GM21390 (cell line): ENCODE measurements at regions not wholly inside any gene's neighbourhood (a gene's known extent, or its start where the extent isn't known, plus 50 kb on each side); places are given as distances from the start of the nearest gene placed in this dataset.
"Not testable (repeated sequence)": the region's sequence is repeated elsewhere in the genome, so short reads cannot be mapped to it uniquely, and the experiment has no call there.

ENCODE experiments used
- ATAC-seq: cut with Tn5 transposase; IDR thresholded peaks from one replicate; pipeline ENCODE4 v1.9.1; 2021; ENCODE audit not compliant: unreplicated experiment

DNA sequence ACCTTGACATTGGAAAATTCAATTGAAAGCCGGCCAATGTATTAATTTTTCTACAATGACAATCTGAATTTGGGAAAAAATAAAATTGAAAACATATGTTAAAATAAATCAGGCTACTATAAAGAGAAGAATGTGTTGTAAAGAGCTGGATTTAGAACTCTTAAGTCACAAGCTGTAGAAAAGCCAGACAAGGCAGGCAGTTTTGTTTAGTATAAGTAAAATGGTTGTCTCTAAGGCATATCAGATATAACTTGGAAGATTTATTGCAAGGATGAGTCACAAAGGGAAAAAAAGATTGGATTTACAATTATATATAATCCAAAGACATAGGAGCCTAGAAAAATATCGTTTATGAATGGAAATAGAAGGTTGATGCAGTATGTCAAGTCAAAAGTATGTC is 549.1 kb upstream of the EPHA5 start:
- no peak for ATAC-seq

DNA sequence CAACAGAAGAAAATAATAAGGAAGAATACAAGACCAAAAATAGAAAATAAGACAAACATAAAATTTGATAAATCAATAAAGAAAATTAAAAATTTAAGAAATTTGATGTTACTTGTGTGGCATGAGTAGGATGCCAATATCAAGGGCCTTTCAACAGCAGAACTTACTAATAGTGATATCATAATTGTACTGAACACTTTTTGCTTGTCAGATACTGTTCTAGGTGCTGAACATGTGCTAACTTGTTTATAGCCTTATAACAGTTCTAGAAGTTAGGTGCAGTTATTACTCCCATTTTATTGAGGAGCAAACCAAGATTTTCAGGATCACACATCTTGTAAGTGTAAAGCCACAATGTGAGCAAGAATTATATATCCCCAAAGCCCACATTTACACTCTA is 546.0 kb upstream of the EPHA5 start:
- ATAC-seq = no peak

DNA sequence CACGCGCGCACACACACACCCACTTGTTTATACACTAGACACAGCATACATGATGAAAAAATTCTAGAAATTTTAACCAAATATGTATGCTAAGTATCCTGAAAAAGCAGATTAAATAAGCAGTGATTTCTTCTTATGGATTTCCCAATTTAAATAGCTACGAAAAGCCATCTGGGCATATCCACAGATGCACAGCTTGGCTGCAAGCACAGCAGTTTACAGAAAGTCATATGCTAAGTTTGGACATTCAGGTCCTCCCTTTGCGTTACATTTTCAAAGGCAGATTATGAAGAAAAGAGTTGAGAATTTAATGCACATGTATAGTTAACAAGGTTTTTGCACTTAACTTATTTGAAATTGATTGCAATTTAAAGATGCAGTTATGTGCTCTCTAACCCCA is 542.2 kb upstream of the EPHA5 start:
- no peak for ATAC-seq

DNA sequence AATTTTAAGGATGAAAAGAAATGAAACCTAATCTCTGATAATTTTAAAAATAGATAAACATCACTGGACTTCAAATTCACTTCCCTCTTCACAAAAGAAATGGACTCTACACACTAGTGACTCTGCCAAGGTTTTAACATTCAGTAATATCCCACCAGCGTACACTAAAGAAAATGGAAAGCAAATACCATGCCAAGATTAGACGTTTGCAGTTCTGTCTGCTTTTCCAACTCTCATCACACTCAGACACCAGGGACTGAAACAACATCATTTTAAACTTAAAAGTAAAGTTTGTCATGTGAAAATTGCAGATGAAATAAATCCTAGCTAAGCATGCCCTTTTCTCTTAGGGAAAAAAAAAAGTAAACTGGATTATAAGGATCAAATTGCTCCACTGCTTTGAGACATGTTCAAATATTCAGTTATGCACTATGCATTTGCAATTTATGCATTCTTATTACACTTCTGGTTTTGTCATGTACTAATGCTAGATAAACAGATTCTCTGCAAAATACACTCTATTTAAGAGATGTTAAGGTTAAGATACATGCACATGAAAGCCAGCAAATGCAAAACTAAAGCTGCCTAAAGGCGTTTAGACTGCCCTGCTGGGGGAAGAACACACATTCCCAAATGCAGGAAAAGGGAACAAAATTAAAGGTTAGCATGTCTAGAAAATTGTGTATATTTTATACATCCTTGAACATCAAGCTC is 534.4 kb upstream of the EPHA5 start:
- no peak for ATAC-seq

GRCh38 chr4:66202870-66203269 is 532.6 kb upstream of the EPHA5 start:
- ATAC-seq = no peak

DNA sequence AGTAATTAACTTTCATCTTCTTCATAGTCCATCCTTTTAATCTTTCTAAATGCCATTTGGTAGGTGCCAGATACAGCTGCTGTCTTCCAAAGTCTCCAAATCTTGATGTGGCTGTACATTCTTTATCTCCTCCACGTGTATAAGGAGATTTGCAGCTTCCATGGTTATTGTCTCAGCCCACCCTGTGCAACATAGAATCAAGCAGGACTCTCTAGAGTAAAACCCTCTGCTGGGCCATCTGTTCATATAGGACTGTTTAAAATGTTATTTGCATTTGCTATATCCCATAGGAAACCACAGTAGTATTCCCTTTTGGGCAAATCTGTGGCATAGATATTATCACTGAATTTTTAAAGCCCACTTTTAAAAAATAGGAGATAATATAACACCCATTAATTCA is 527.2 kb upstream of the EPHA5 start:
- ATAC-seq = no peak

DNA sequence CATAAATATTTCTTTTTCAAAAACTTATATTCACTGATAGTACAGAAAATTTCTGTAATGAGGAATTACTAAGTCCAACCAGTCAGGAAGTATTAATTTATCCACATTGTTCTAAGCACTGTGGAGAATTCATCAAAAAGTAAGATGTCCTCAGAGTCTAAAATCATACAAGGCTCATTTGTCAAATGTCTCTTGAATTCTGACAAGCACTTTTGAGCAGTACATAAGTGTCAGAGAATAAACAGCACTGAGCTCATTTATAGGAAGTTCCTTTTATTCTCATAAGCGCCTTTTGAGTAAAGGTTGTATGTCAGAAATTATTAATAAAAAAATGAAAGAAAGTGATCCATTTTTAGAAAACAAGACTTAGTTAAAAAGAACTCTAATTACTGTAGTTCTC is 523.2 kb upstream of the EPHA5 start:
- ATAC-seq = no peak

GRCh38 chr4:66187175-66187720 is 517.0 kb upstream of the EPHA5 start:
- ATAC-seq = no peak

GRCh38 chr4:66186095-66186494 is 515.8 kb upstream of the EPHA5 start:
- ATAC-seq = no peak

GRCh38 chr4:66182636-66183035 is 512.3 kb upstream of the EPHA5 start:
- no peak for ATAC-seq

DNA sequence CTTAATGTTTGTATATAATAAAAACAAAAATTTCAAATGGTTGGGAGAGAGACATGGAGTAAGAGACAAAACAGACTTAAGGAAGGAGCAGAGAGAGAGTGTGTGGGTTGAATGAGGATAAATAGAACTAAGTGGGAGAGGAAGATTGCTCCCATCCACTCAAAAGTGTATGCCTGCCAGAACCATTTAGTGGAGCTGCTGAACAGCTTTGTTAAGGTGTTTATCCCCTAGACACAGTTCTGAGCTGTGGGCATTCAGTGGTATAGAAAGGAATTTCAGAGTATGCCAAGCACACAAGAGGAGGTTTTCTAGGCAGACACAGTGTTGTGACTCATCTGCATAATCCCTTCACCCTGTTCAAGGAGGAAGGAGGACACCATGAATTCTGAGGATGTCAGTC is 508.6 kb upstream of the EPHA5 start:
- no peak for ATAC-seq

DNA sequence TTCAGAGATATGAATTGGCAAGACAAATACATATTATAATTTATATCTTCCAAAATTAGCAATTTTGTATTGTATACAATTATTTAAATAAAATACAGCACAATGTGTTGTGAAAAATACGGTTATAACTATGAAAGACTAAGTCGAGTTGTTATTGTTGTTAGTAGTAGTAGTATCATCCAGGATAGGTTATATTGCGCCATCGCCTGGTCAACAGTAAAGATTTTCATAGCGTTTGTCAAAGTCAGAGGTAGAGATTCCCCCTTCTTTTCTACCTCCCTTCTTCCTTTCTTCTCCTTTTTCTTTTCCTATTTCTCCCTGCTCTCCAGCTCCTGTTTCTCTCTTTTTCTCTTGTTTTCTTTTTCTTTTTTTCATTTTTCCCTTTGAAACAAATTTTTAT is 499.1 kb upstream of the EPHA5 start:
- ATAC-seq = no peak

DNA sequence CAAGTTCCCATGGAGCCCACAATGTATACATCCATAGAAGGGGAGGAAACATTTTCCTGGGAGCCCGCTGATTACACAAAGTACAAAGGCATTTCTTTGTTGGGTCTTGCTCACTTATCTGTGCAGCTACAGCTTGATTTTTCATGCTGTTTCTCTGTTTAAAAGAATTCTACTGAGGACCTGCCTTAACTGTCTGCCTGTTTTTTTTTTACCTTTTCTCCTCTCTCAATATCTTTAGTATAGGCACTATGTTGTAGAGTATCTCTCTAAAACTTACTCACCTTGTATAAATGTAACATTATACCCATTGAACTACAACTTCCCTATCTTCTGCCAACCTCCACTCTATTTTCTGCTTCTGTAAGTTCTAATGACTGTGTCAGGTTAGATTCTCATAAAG is 494.6 kb upstream of the EPHA5 start:
- ATAC-seq = no peak

- no peak for ATAC-seq
Observed at GRCh38 chr4:66160606-66161005, 490.3 kb upstream of the EPHA5 start.

GRCh38 chr4:66157594-66157993 is 487.3 kb upstream of the EPHA5 start:
- no peak for ATAC-seq

GRCh38 chr4:66130042-66130441 is 459.8 kb upstream of the EPHA5 start:
- no peak for ATAC-seq

DNA sequence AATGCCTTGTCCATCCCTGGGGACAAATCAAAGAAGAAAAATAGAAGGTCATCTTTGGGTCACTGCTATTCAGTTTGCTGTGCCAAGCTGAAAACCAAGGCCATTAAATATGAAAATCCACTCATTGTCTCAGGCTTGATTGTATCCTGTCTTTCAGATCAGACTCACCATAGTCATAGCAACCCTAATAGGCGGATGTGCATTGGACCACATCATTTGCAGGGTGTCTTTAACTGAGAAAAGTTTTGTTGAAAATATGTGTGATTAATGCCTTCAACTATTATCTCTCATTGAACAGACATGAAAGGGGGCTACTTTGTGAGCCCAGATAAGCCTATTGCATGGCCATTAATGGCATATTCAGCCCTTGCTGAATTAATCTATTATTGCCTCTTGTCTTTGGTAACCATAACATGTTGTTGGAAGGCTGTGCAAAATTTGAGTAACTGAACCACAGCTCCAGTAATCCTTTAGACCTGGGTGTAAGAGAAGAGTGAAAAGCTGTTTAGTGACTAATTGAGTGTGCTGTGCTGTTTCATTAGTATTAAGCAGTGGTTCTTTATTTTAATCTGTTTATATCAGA is 453.6 kb upstream of the EPHA5 start:
- ATAC-seq = no peak

GRCh38 chr4:66123190-66123589 is 452.9 kb upstream of the EPHA5 start:
- no peak for ATAC-seq

DNA sequence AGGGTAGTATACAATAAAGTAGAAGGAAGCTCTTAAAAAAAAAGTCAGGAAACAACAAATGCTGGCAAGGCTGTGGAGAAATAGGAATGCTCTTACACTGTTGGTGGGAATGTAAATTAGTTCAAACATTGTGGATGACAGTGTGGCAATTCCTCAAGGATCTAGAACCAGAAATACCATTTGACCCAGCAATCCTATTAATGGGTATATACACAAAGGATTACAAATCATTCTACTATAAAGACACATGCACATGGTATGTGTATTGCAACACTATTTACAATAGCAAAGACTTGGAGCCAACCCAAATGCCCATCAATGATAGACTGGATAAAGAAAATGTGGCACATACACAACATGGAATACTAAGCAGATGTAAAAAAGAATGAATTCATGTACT is 444.9 kb upstream of the EPHA5 start:
- ATAC-seq = not testable (repeated sequence)

GRCh38 chr4:66108898-66109297 is 438.6 kb upstream of the EPHA5 start:
- ATAC-seq = no peak

GRCh38 chr4:66097218-66097617 is 426.9 kb upstream of the EPHA5 start:
- no peak for ATAC-seq

DNA sequence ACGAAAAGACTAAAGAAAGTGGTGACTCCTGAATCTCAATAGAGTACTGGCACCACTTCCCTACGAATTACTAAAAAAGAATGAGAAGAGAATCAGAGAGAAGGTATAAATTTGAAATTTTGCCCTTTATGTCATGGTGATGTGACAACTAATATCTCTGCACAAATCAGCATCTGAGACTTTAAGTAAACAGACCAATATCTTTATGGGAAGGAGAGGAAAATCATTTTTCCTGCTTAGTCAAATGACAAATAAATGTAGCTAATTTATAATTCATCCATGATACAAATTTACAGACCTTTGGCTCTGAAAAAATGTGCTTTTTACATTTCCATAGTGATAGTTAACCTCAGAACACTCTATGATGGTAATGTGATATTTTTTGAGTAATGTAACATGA is 424.8 kb upstream of the EPHA5 start:
- ATAC-seq = no peak

GRCh38 chr4:66094070-66094469 is 423.8 kb upstream of the EPHA5 start:
- ATAC-seq = no peak
